BE2C (cell line): ENCODE measurements at regions not wholly inside any gene's neighbourhood (a gene's known extent, or its start where the extent isn't known, plus 50 kb on each side); places are given as distances from the start of the nearest gene placed in this dataset.
A peak's percentile ranks its signal among the peaks of the same experiment; 100 is the strongest.
"Not testable (repeated sequence)": the region's sequence is repeated elsewhere in the genome, so short reads cannot be mapped to it uniquely, and the experiment has no call there.

Experiments used
- DNase-seq: peaks from one replicate; pipeline ENCODE4 v3.0.0-alpha.2; 2020
- H3K27me3 ChIP-seq: fragments of 250-450 bp; sonication (Bioruptor Pico); 2 replicates; pipeline ENCODE4 v1.5.1; 2020; ENCODE audit warnings: mild to moderate bottlenecking
- H3K36me3 ChIP-seq: fragments of 250-450 bp; sonication (Bioruptor Pico); 2 replicates; pipeline ENCODE4 v1.5.1; 2020; ENCODE audit warnings: mild to moderate bottlenecking
- H3K4me1 ChIP-seq: fragments of 250-450 bp; sonication (Bioruptor Pico); 2 replicates; pipeline ENCODE4 v1.5.1; 2020
- H3K4me3 ChIP-seq: 2 replicates; pipeline ENCODE4 v1.5.1; 2011; ENCODE audit warnings: low read depth, low read length
- H3K9me3 ChIP-seq: fragments of 250-450 bp; sonication (Bioruptor Pico); 2 replicates; pipeline ENCODE4 v1.5.1; 2020
- CTCF ChIP-seq: IDR thresholded peaks from 2 replicates; pipeline ENCODE4 v1.5.1; 2012; ENCODE audit warnings: mild to moderate bottlenecking, low read depth, low read length

GRCh38 chr18:9001209-9001608, 101.3 kb upstream of the NDUFV2 start:
- no peaks in the 10 kb centered on the region for H3K36me3 ChIP-seq
- no peak for DNase-seq
- H3K4me1 ChIP-seq: no peaks in the 10 kb centered on the region
- H3K27me3 ChIP-seq: no peaks in the 10 kb centered on the region
- no peaks in the 10 kb centered on the region for H3K9me3 ChIP-seq
- TF ChIP-seq CTCF: no peak
- no peak overlapping the region for H3K4me3 ChIP-seq

GRCh38 chr18:9003406-9004100, 98.9 kb upstream of the NDUFV2 start:
- no peaks in the 10 kb centered on the region for H3K36me3 ChIP-seq
- H3K4me3 ChIP-seq: no peak overlapping the region
- H3K4me1 ChIP-seq: no peaks in the 10 kb centered on the region
- DNase-seq: no peak
- no peak for TF ChIP-seq CTCF
- H3K27me3 ChIP-seq: no peaks in the 10 kb centered on the region
- no peaks in the 10 kb centered on the region for H3K9me3 ChIP-seq

GRCh38 chr18:9004308-9004707, 98.2 kb upstream of the NDUFV2 start:
- not testable (repeated sequence) for H3K36me3 ChIP-seq, H3K27me3 ChIP-seq, DNase-seq, H3K4me3 ChIP-seq, H3K9me3 ChIP-seq, H3K4me1 ChIP-seq

- not testable (repeated sequence) for H3K4me1 ChIP-seq, H3K9me3 ChIP-seq, DNase-seq
Observed at GRCh38 chr18:9007700-9008099, 94.8 kb upstream of the NDUFV2 start.

GRCh38 chr18:9008200-9008708, 94.2 kb upstream of the NDUFV2 start:
- no peak for DNase-seq
- H3K36me3 ChIP-seq: no peaks in the 10 kb centered on the region
- TF ChIP-seq CTCF: no peak
- H3K9me3 ChIP-seq: no peaks in the 10 kb centered on the region
- no peaks in the 10 kb centered on the region for H3K4me1 ChIP-seq
- no peak overlapping the region for H3K4me3 ChIP-seq
- H3K27me3 ChIP-seq: no peaks in the 10 kb centered on the region

More at GRCh38 chr18:9007700-9008099, 94.8 kb upstream of the NDUFV2 start:
- H3K27me3 ChIP-seq, H3K4me3 ChIP-seq, H3K36me3 ChIP-seq: not testable (repeated sequence)

GRCh38 chr18:9008709-9009635, 93.5 kb upstream of the NDUFV2 start:
- H3K9me3 ChIP-seq: no peaks in the 10 kb centered on the region
- H3K4me3 ChIP-seq: no peak overlapping the region
- DNase-seq: peak; percentile 57
- no peak for TF ChIP-seq CTCF
- no peaks in the 10 kb centered on the region for H3K27me3 ChIP-seq
- H3K36me3 ChIP-seq: no peaks in the 10 kb centered on the region
- H3K4me1 ChIP-seq: no peaks in the 10 kb centered on the region
